HepG2 (cell line): ENCODE measurements at regions not wholly inside any gene's neighbourhood (a gene's known extent, or its start where the extent isn't known, plus 50 kb on each side); places are given as distances from the start of the nearest gene placed in this dataset.

ENCODE experiments used
- ATAC-seq: fragments of 200-7000 bp; cut with Tn5 transposase; 3 replicates; pipeline ENCODE4 v1.9.1; 2020; ENCODE audit warnings: mild to moderate bottlenecking, moderate library complexity
- BruUV-seq: library from RNA; stranded (reverse); fragments of 400-500 nt; replicated peaks from 2 replicates; lab custom pipeline; 2021; lab: Mats Ljungman, UMichigan
- CTCF ChIA-PET: fragments of 300-600 bp; formaldehyde crosslinking; extraction: SDS; loops from one replicate; lab custom pipeline; 2021; ENCODE audit warnings: low total read pairs, inconsistent platforms, low intra/inter-chr PET ratio; lab: Yijun Ruan, JAX
- POLR2A ChIA-PET: fragments of 350-600 bp; sonication (Branson Sonifier 250); formaldehyde crosslinking; loops from one replicate; lab custom pipeline; 2020; ENCODE audit warnings: antibody characterized with exemption, inconsistent platforms; lab: Yijun Ruan, JAX
- DNase-seq: peaks from one replicate; pipeline ENCODE4 v3.0.0-alpha.2; 2015; ENCODE audit warnings: low spot score
- FAIRE-seq: peaks from 3 replicates; lab custom pipeline; 2011; peaks lifted over from hg19 to GRCh38; lab: Jason Lieb, UNC
- H2AFZ ChIP-seq: one replicate; pipeline ENCODE4 v1.6.1; 2011; ENCODE audit warnings: low read length, inconsistent platforms
- H3K27ac ChIP-seq: fragments of 300-600 bp; 3 replicates; pipeline ENCODE4 v1.8.0; 2011; ENCODE audit warnings: mixed run types, mild to moderate bottlenecking, mixed read lengths, low read length, inconsistent platforms; ENCODE audit not compliant: insufficient read depth; ENCODE audit errors: extremely low read length
- H3K27me3 ChIP-seq, 2 experiments: fragments of 200-600 bp in 1 of 2; 2 replicates in 1 of 2; 3 replicates in 1 of 2; pipeline versions ENCODE4 v1.6.0 to v1.8.0; 2011; ENCODE audit warnings: low read length in 2 of 2, mild to moderate bottlenecking in 2 of 2, moderate library complexity in 2 of 2, inconsistent platforms in 1 of 2; ENCODE audit not compliant: insufficient read depth in 2 of 2, control insufficient read depth in 1 of 2
- H3K36me3 ChIP-seq, 2 experiments: fragments of 200-600 bp in 1 of 2; replicated peaks in 1 of 2; 2 replicates in 1 of 2; 3 replicates in 1 of 2; pipeline versions ENCODE4 v1.5.1 to v1.8.0; 2011; ENCODE audit warnings: low read length in 2 of 2, inconsistent platforms in 1 of 2; ENCODE audit not compliant: insufficient read depth in 2 of 2, control insufficient read depth in 1 of 2
- H3K4me1 ChIP-seq: 2 replicates; pipeline ENCODE4 v1.5.1; 2012; ENCODE audit warnings: low read length, inconsistent platforms; ENCODE audit not compliant: insufficient read depth
- H3K4me2 ChIP-seq: 2 replicates; pipeline ENCODE4 v1.6.0; 2011; ENCODE audit warnings: low read depth, low read length, inconsistent platforms
- H3K4me3 ChIP-seq, 3 experiments: fragments of 200-600 bp in 1 of 3; sonication (generic), shearing (Covaris generic) in 1 of 3; replicated peaks in 1 of 3; 2 replicates each; pipeline ENCODE4 v1.5.1; 2011 to 2016; ENCODE audit warnings: low read length in 3 of 3, inconsistent platforms in 2 of 3, low read depth in 2 of 3, mild to moderate bottlenecking in 2 of 3, control low read depth in 1 of 3, mixed read lengths in 1 of 3; ENCODE audit not compliant: insufficient read depth in 1 of 3
- H3K79me2 ChIP-seq: one replicate; pipeline ENCODE4 v1.6.1; 2011; ENCODE audit warnings: low read length, inconsistent platforms; ENCODE audit not compliant: insufficient read depth
- H3K9ac ChIP-seq: 2 replicates; pipeline ENCODE4 v1.6.0; 2011; ENCODE audit warnings: mild to moderate bottlenecking, low read depth, low read length, inconsistent platforms; ENCODE audit not compliant: insufficient read depth
- H3K9me3 ChIP-seq: 2 replicates; pipeline ENCODE4 v1.5.1; 2012; ENCODE audit warnings: mild to moderate bottlenecking, low read length
- H4K20me1 ChIP-seq: 2 replicates; pipeline ENCODE4 v1.6.0; 2011; ENCODE audit warnings: inconsistent platforms, mild to moderate bottlenecking, low read length, moderate library complexity; ENCODE audit not compliant: insufficient read depth
- FOSL1 ChIP-seq: sonication (generic); formaldehyde crosslinking; IDR thresholded peaks from 2 replicates; pipeline ENCODE4 v1.9.0; 2021; ENCODE audit warnings: missing genetic modification reagents, borderline replicate concordance
- KAT7 ChIP-seq: IDR thresholded peaks from 2 replicates; pipeline ENCODE4 v1.6.1; 2018; ENCODE audit warnings: borderline replicate concordance, missing compliant biosample characterization
- MED8 ChIP-seq: sonication (generic); formaldehyde crosslinking; IDR thresholded peaks from 2 replicates; pipeline ENCODE4 v1.8.1; 2023; ENCODE audit warnings: mild to moderate bottlenecking, missing genetic modification reagents; ENCODE audit not compliant: insufficient replicate concordance
- NONO ChIP-seq, 2 experiments: fragments of 450-650 bp in 1 of 2; sonication (generic) in 1 of 2; formaldehyde crosslinking in 1 of 2; IDR thresholded peaks in 1 of 2; conservative IDR thresholded peaks in 1 of 2; 2 replicates each; pipeline versions ENCODE4 v1.6.1 to v1.8.0; 2017 to 2022; ENCODE audit warnings: mild to moderate bottlenecking in 1 of 2, missing genetic modification reagents in 1 of 2, moderate library complexity in 1 of 2
- NRL ChIP-seq: sonication (generic); formaldehyde crosslinking; IDR thresholded peaks from 2 replicates; pipeline ENCODE4 v1.5.0; 2020; ENCODE audit warnings: missing genetic modification reagents, mild to moderate bottlenecking, moderate library complexity, borderline replicate concordance
- PRMT3 ChIP-seq: sonication (generic); formaldehyde crosslinking; IDR thresholded peaks from 2 replicates; pipeline ENCODE4 v1.8.1; 2022; ENCODE audit warnings: low read depth, mild to moderate bottlenecking, moderate library complexity, missing genetic modification reagents, borderline replicate concordance
- SP140L ChIP-seq: sonication (generic); formaldehyde crosslinking; IDR thresholded peaks from 2 replicates; pipeline ENCODE4 v1.4.0; 2020; ENCODE audit warnings: missing genetic modification reagents, borderline replicate concordance
- ZC3H4 ChIP-seq: sonication (generic); formaldehyde crosslinking; IDR thresholded peaks from 2 replicates; pipeline ENCODE4 v1.4.0; 2020; ENCODE audit warnings: missing genetic modification reagents, borderline replicate concordance
- ZMAT3 ChIP-seq: sonication (generic); formaldehyde crosslinking; conservative IDR thresholded peaks from 2 replicates; pipeline ENCODE4 v1.7.0; 2021; ENCODE audit warnings: missing genetic modification reagents
- ZNF382 ChIP-seq: sonication (generic); formaldehyde crosslinking; IDR thresholded peaks from 2 replicates; pipeline ENCODE4 v1.5.0; 2020; ENCODE audit warnings: missing genetic modification reagents, mild to moderate bottlenecking, borderline replicate concordance
- ZNF468 ChIP-seq: sonication (generic); formaldehyde crosslinking; IDR thresholded peaks from 2 replicates; pipeline ENCODE4 v1.8.0; 2022; ENCODE audit warnings: mild to moderate bottlenecking, moderate library complexity, missing genetic modification reagents
- WGBS: methylation state at CpG from one replicate; pipeline ENCODE4 v1.1.6; 2017; ENCODE audit warnings: low lambda C conversion rate; 5-methylcytosine and 5-hydroxymethylcytosine counted together
- in situ Hi-C: cut with HindIII; loops from 2 replicates; pipeline ENCODE4 v1.10.0; 2017; ENCODE audit warnings: low pct_unique_long_range_greater_than_20kb; ENCODE audit not compliant: extremely low pct_ligation_motif_present
- intact Hi-C: fragments of 100-400 bp; cut with micrococcal nuclease; formaldehyde crosslinking; loops from one replicate; pipeline ENCODE4 v1.10.0; 2022; ENCODE audit not compliant: unreplicated experiment
- TF ChIP-seq, protein P1 (sequence below): sonication (generic); formaldehyde crosslinking; IDR thresholded peaks from 2 replicates; pipeline ENCODE4 v1.5.1; 2020; ENCODE audit warnings: mild to moderate bottlenecking, missing genetic modification reagents, moderate library complexity
- TF ChIP-seq, protein P2 (sequence below): sonication (generic); formaldehyde crosslinking; IDR thresholded peaks from 2 replicates; pipeline ENCODE4 v1.4.0; 2020; ENCODE audit warnings: missing genetic modification reagents, low read depth, mild to moderate bottlenecking, borderline replicate concordance
- TF ChIP-seq, protein P3 (sequence below): sonication (generic); formaldehyde crosslinking; IDR thresholded peaks from 2 replicates; pipeline ENCODE4 v1.5.0; 2020; ENCODE audit warnings: missing genetic modification reagents, mild to moderate bottlenecking, borderline replicate concordance
- TF ChIP-seq, protein P4 (sequence below): sonication (generic); formaldehyde crosslinking; IDR thresholded peaks from 2 replicates; pipeline ENCODE4 v1.4.0; 2020; ENCODE audit warnings: mild to moderate bottlenecking, low read depth, missing genetic modification reagents
- TF ChIP-seq, protein P5 (sequence below): sonication (generic); formaldehyde crosslinking; IDR thresholded peaks from 2 replicates; pipeline ENCODE4 v1.8.1; 2023; ENCODE audit warnings: mild to moderate bottlenecking, missing genetic modification reagents
- TF ChIP-seq, protein P6 (sequence below), 2 experiments: sonication (generic) in 1 of 2; formaldehyde crosslinking in 1 of 2; IDR thresholded peaks; 2 replicates each; pipeline versions ENCODE4 v1.4.0 to v1.6.1; 2018 to 2020; ENCODE audit warnings: missing genetic modification reagents in 2 of 2, borderline replicate concordance in 1 of 2, low read depth in 1 of 2, mild to moderate bottlenecking in 1 of 2, missing biosample characterization in 1 of 2

DNA sequence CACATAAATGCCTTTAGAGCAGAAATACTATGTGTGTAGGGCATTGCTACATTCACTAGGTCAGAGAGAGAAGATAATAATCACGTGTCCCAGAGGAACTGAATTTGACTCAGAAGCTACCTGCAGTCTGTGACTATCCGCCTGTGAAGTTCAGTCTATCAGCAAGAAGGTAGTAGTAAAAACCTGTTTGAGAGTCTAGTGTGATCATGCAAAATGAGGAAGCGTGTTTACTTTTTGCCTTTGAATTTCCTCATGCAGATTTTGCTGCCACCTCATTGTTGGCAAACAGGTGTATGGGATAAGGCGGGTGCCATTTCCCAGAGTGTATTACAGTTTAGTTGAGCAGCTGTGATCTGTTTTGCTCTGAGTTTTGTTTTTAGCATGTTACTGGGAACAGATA lies 403.9 kb upstream of the FANCL start:
- no peaks in the 10 kb centered on the region for H4K20me1 ChIP-seq
- in situ Hi-C loops = no loop called here
- H3K79me2 ChIP-seq = no peaks in the 10 kb centered on the region
- 13% methylated on average over 4 of the region's 4 CpGs for WGBS
- H3K9ac ChIP-seq = no peak overlapping the region
- no peaks in the 10 kb centered on the region for H3K27me3 ChIP-seq
- no peak overlapping the region for H2AFZ ChIP-seq
- DNase-seq = no peak
- ATAC-seq = no peak
- no peak for FAIRE-seq
- H3K4me3 ChIP-seq = no peak overlapping the region
- no peaks in the 10 kb centered on the region for H3K4me1 ChIP-seq
- TF ChIP-seq, protein P1, sequence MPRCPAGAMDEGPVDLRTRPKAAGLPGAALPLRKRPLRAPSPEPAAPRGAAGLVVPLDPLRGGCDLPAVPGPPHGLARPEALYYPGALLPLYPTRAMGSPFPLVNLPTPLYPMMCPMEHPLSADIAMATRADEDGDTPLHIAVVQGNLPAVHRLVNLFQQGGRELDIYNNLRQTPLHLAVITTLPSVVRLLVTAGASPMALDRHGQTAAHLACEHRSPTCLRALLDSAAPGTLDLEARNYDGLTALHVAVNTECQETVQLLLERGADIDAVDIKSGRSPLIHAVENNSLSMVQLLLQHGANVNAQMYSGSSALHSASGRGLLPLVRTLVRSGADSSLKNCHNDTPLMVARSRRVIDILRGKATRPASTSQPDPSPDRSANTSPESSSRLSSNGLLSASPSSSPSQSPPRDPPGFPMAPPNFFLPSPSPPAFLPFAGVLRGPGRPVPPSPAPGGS = no peak
- TF ChIP-seq, protein P2, sequence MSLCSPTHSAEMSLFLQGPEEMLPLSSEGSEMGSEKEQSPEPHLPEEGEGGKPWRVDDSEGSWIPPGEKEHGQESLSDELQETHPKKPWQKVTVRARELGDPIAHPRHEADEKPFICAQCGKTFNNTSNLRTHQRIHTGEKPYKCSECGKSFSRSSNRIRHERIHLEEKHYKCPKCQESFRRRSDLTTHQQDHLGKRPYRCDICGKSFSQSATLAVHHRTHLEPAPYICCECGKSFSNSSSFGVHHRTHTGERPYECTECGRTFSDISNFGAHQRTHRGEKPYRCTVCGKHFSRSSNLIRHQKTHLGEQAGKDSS = no peak
- TF ChIP-seq FOSL1 (CRISPR knock-in tag) = no peak
- TF ChIP-seq, protein P3, sequence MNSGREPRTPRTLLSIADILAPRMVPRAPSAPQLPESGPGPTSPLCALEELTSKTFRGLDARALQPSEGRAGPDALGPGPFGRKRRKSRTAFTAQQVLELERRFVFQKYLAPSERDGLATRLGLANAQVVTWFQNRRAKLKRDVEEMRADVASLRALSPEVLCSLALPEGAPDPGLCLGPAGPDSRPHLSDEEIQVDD = no peak
- TF ChIP-seq SP140L (CRISPR knock-in tag) = no peak
- no peak for TF ChIP-seq ZNF468 (CRISPR knock-in tag)
- TF ChIP-seq ZMAT3 (CRISPR knock-in tag) = no peak
- TF ChIP-seq NRL = no peak
- TF ChIP-seq, protein P4, sequence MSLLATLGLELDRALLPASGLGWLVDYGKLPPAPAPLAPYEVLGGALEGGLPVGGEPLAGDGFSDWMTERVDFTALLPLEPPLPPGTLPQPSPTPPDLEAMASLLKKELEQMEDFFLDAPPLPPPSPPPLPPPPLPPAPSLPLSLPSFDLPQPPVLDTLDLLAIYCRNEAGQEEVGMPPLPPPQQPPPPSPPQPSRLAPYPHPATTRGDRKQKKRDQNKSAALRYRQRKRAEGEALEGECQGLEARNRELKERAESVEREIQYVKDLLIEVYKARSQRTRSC (CRISPR knock-in tag) = no peak
- no peak for TF ChIP-seq ZNF382 (CRISPR knock-in tag)
- TF ChIP-seq, protein P5, sequence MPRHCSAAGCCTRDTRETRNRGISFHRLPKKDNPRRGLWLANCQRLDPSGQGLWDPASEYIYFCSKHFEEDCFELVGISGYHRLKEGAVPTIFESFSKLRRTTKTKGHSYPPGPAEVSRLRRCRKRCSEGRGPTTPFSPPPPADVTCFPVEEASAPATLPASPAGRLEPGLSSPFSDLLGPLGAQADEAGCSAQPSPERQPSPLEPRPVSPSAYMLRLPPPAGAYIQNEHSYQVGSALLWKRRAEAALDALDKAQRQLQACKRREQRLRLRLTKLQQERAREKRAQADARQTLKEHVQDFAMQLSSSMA = no peak
- TF ChIP-seq MED8 (CRISPR knock-in tag) = no peak
- TF ChIP-seq ZC3H4 = no peak
- no peak for TF ChIP-seq KAT7
- no peak for TF ChIP-seq NONO (IDR thresholded peaks at IDR 0.05)
- no peak for TF ChIP-seq NONO (CRISPR knock-in tag; conservative IDR thresholded peaks at IDR 0.05)
- TF ChIP-seq, protein P6, sequence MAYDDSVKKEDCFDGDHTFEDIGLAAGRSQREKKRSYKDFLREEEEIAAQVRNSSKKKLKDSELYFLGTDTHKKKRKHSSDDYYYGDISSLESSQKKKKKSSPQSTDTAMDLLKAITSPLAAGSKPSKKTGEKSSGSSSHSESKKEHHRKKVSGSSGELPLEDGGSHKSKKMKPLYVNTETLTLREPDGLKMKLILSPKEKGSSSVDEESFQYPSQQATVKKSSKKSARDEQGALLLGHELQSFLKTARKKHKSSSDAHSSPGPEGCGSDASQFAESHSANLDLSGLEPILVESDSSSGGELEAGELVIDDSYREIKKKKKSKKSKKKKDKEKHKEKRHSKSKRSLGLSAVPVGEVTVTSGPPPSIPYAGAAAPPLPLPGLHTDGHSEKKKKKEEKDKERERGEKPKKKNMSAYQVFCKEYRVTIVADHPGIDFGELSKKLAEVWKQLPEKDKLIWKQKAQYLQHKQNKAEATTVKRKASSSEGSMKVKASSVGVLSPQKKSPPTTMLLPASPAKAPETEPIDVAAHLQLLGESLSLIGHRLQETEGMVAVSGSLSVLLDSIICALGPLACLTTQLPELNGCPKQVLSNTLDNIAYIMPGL (CRISPR knock-in tag; IDR thresholded peaks at IDR 0.05; ENCODE audit: borderline replicate concordance in 1 of 2, low read depth in 1 of 2) = no peak
- no peak for TF ChIP-seq PRMT3 (CRISPR knock-in tag)
- TF ChIP-seq, all 625 proteins: peak for 0
- BruUV-seq = no TSS peak
- no peaks in the 10 kb centered on the region for H3K36me3 ChIP-seq
- ChIA-PET CTCF (no interaction called here), POLR2A (no interaction called here)
- intact Hi-C loops = no loop called here
- H3K9me3 ChIP-seq = no peaks in the 10 kb centered on the region
- H3K27ac ChIP-seq = no peak overlapping the region
- H3K4me2 ChIP-seq = no peak overlapping the region
